Body of pancreas (tissue), 4 donors: ENCODE measurements at regions not wholly inside any gene's neighbourhood (a gene's known extent, or its start where the extent isn't known, plus 50 kb on each side); places are given as distances from the start of the nearest gene placed in this dataset.
"Not testable (repeated sequence)": the region's sequence is repeated elsewhere in the genome, so short reads cannot be mapped to it uniquely, and the experiment has no call there.

Source experiments
- ATAC-seq: fragments of 150-250 bp; one replicate; pipeline ENCODE4 v1.9.1; 2016
- DNase-seq, 4 donors: peaks; one replicate each; pipeline ENCODE4 v3.0.0-alpha.2; 2019
- H3K27ac ChIP-seq, 4 donors: fragments of 200-600 bp; sonication (generic); 1 replicate in 3 of 4; 2 replicates in 1 of 4; pipeline versions ENCODE4 v1.5.1 to v1.6.1; 2016 to 2019; ENCODE audit warnings: mild to moderate bottlenecking in 1 of 4, mixed read lengths in 1 of 4, moderate library complexity in 1 of 4
- H3K27me3 ChIP-seq, 2 donors: fragments of 200-600 bp; sonication (generic); one replicate each; pipeline ENCODE4 v1.6.0; 2016; ENCODE audit warnings: mild to moderate bottlenecking in 1 of 2
- H3K36me3 ChIP-seq, 2 donors: fragments of 200-600 bp; sonication (generic); replicated peaks in 1 of 2; 2 replicates each; pipeline ENCODE4 v1.5.1; 2016; ENCODE audit warnings: low read depth in 2 of 2; ENCODE audit not compliant: insufficient read depth in 1 of 2
- H3K4me1 ChIP-seq: fragments of 200-600 bp; sonication (generic); one replicate; pipeline ENCODE4 v1.6.0; 2016
- H3K4me3 ChIP-seq, 2 donors: fragments of 200-600 bp; sonication (generic); 1 replicate in 1 of 2; 2 replicates in 1 of 2; pipeline ENCODE4 v1.5.1; 2016 to 2019
- H3K9me3 ChIP-seq, 3 donors: fragments of 200-600 bp; sonication (generic); 1 replicate in 2 of 3; 2 replicates in 1 of 3; pipeline ENCODE4 v1.5.1; 2016
- POLR2A ChIP-seq, 3 donors: fragments of 450-650 bp; IDR thresholded peaks; one replicate each; pipeline ENCODE4 v1.6.1; 2016; ENCODE audit warnings: antibody characterized with exemption in 3 of 3, mild to moderate bottlenecking in 2 of 3
- WGBS, 2 donors: methylation state at CpG; one replicate each; pipeline ENCODE4 v1.1.5; 2017; 5-methylcytosine and 5-hydroxymethylcytosine counted together
- intact Hi-C: fragments of 100-400 bp; cut with DNase I; formaldehyde crosslinking; loops from one replicate; pipeline ENCODE4 v1.15.1; 2023
- TF ChIP-seq, protein P1 (sequence below), 7 experiments: fragments of 450-650 bp in 4 of 7; fragments of 200-600 bp in 3 of 7; sonication (generic) in 3 of 7; IDR thresholded peaks; one replicate each; pipeline ENCODE4 v1.5.1; 2016 to 2019; ENCODE audit warnings: antibody characterized with exemption in 7 of 7

DNA sequence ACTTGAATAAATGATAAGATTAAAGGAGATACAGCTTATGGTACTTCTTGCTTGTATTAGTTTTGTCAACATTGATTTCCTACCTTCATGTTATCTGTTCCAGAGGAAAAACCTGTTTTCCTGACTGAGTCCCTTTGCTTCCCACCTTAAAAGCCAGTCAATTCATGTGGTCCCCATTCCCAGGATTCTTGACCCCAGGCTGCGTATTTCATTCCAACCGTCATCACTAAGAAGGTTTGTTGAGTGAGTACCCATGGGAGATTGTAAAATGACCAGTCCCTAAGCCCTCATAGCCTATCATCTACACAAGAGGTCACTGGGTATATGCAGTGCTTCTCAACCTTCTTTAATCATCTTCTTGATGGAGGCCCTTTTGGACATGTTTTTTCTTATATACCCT, 52.2 kb downstream of the BEX3 start:
- H3K27me3 ChIP-seq = no peaks in the 10 kb centered on the region
- no peak for ATAC-seq
- TF ChIP-seq, protein P1, sequence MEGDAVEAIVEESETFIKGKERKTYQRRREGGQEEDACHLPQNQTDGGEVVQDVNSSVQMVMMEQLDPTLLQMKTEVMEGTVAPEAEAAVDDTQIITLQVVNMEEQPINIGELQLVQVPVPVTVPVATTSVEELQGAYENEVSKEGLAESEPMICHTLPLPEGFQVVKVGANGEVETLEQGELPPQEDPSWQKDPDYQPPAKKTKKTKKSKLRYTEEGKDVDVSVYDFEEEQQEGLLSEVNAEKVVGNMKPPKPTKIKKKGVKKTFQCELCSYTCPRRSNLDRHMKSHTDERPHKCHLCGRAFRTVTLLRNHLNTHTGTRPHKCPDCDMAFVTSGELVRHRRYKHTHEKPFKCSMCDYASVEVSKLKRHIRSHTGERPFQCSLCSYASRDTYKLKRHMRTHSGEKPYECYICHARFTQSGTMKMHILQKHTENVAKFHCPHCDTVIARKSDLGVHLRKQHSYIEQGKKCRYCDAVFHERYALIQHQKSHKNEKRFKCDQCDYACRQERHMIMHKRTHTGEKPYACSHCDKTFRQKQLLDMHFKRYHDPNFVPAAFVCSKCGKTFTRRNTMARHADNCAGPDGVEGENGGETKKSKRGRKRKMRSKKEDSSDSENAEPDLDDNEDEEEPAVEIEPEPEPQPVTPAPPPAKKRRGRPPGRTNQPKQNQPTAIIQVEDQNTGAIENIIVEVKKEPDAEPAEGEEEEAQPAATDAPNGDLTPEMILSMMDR (IDR thresholded peaks at IDR 0.05) = no peak
- TF ChIP-seq POLR2A (IDR thresholded peaks at IDR 0.05) = no peak
- H3K9me3 ChIP-seq = no peaks in the 10 kb centered on the region
- WGBS, 2 donors = 90 to 96% methylated on average over 2 of the region's 2 CpGs
- intact Hi-C loops = no loop called here
- H3K4me1 ChIP-seq = no peaks in the 10 kb centered on the region
- H3K36me3 ChIP-seq = no peaks in the 10 kb centered on the region
- H3K27ac ChIP-seq = no peak overlapping the region
- no peak overlapping the region for H3K4me3 ChIP-seq
- no peak for DNase-seq

- H3K9me3 ChIP-seq, H3K27ac ChIP-seq, H3K4me3 ChIP-seq, intact Hi-C loops, DNase-seq, H3K4me1 ChIP-seq, H3K27me3 ChIP-seq, H3K36me3 ChIP-seq, ATAC-seq: not testable (repeated sequence)
- 95 to 96% methylated on average over 5 to 6 of the region's 7 CpGs for WGBS, 2 donors
Observed at GRCh38 chrX:103429026-103429425, 52.7 kb downstream of the BEX3 start.

GRCh38 chrX:103431316-103431715, 55.0 kb downstream of the BEX3 start:
- H3K4me3 ChIP-seq = no peak overlapping the region
- ATAC-seq (no peak), DNase-seq (no peak)
- intact Hi-C loops = no loop called here
- H3K27ac ChIP-seq = no peak overlapping the region
- no peaks in the 10 kb centered on the region for H3K27me3 ChIP-seq
- 88 to 97% methylated on average over 6 of the region's 7 CpGs for whole genome bisulfite sequencing, 2 donors
- no peaks in the 10 kb centered on the region for H3K36me3 ChIP-seq
- TF ChIP-seq, protein P1 (IDR thresholded peaks at IDR 0.05) = no peak
- no peak for TF ChIP-seq POLR2A (IDR thresholded peaks at IDR 0.05)
- H3K9me3 ChIP-seq = no peaks in the 10 kb centered on the region
- H3K4me1 ChIP-seq = no peaks in the 10 kb centered on the region

GRCh38 chrX:103432841-103433240, 56.5 kb downstream of the BEX3 start:
- H3K4me3 ChIP-seq, ATAC-seq, intact Hi-C loops, DNase-seq, H3K27me3 ChIP-seq, H3K9me3 ChIP-seq, H3K4me1 ChIP-seq, H3K36me3 ChIP-seq, H3K27ac ChIP-seq: not testable (repeated sequence)
- WGBS, 2 donors = 85% methylated on average over 3 to 4 of the region's 5 CpGs

GRCh38 chrX:103437147-103437873, 61.0 kb downstream of the BEX3 start:
- Histone ChIP-seq H3K27ac (no peak overlapping the region), H3K9me3 (no peaks in the 10 kb centered on the region), H3K27me3 (no peaks in the 10 kb centered on the region), H3K36me3 (no peaks in the 10 kb centered on the region), H3K4me3 (no peak overlapping the region), H3K4me1 (no peaks in the 10 kb centered on the region)
- ATAC-seq = no peak
- intact Hi-C loops = no loop called here
- DNase-seq = no peak
- 84 to 100% methylated on average over 1 to 5 of the region's 5 CpGs for WGBS, 2 donors
- TF ChIP-seq, protein P1 (IDR thresholded peaks at IDR 0.05) = no peak
- TF ChIP-seq POLR2A (IDR thresholded peaks at IDR 0.05) = no peak

GRCh38 chrX:103439161-103439560, 62.8 kb downstream of the BEX3 start:
- Histone ChIP-seq H3K27me3 (no peaks in the 10 kb centered on the region), H3K4me1 (no peaks in the 10 kb centered on the region), H3K4me3 (no peak overlapping the region), H3K27ac (no peak overlapping the region), H3K36me3 (no peaks in the 10 kb centered on the region), H3K9me3 (no peaks in the 10 kb centered on the region)
- ATAC-seq (no peak), DNase-seq (no peak)
- TF ChIP-seq, protein P1 (IDR thresholded peaks at IDR 0.05) = no peak
- no peak for TF ChIP-seq POLR2A (IDR thresholded peaks at IDR 0.05)
- intact Hi-C loops = no loop called here
- WGBS, 2 donors = 70 to 80% methylated on average over 2 of the region's 2 CpGs
